H1 (cell line): ENCODE measurements at regions not wholly inside any gene's neighbourhood (a gene's known extent, or its start where the extent isn't known, plus 50 kb on each side); places are given as distances from the start of the nearest gene placed in this dataset.

Source experiments
- CTCF ChIA-PET: fragments of 300-600 bp; sonication (Branson Sonifier 250); formaldehyde crosslinking; loops from one replicate; lab custom pipeline; 2021; ENCODE audit not compliant: partially characterized antibody; lab: Charles Lee
- POLR2A ChIA-PET: fragments of 300-600 bp; sonication (Branson Sonifier 250); formaldehyde crosslinking; loops from one replicate; lab custom pipeline; 2021; ENCODE audit warnings: inconsistent platforms; ENCODE audit not compliant: partially characterized antibody; lab: Charles Lee
- DNase-seq, 2 experiments: peaks; one replicate each; pipeline versions ENCODE4 v3.0.0 to v3.0.0-alpha.2; 2010 to 2022; ENCODE audit warnings: low spot score in 2 of 2, low read depth in 1 of 2, mixed read lengths in 1 of 2
- FAIRE-seq: peaks from 2 replicates; lab custom pipeline; 2011; peaks lifted over from hg19 to GRCh38; lab: Jason Lieb, UNC
- H2AFZ ChIP-seq: 2 replicates; pipeline ENCODE4 v1.8.1; 2012; ENCODE audit warnings: low read length, inconsistent platforms
- H2AK5ac ChIP-seq: 2 replicates; pipeline ENCODE4 v1.6.1; 2013; ENCODE audit warnings: low read depth, low read length
- H2BK120ac ChIP-seq: replicated peaks from 2 replicates; pipeline ENCODE3; 2013; ENCODE audit warnings: low read depth, low read length, inconsistent platforms
- H2BK12ac ChIP-seq: 2 replicates; pipeline ENCODE4 v1.6.1; 2013; ENCODE audit warnings: low read depth, low read length
- H2BK15ac ChIP-seq: 2 replicates; pipeline ENCODE4 v1.6.1; 2013; ENCODE audit warnings: low read length
- H2BK20ac ChIP-seq: 2 replicates; pipeline ENCODE4 v1.6.1; 2013; ENCODE audit warnings: low read length
- H2BK5ac ChIP-seq: 2 replicates; pipeline ENCODE4 v1.6.1; 2013; ENCODE audit warnings: low read depth, low read length
- H3K14ac ChIP-seq: 2 replicates; pipeline ENCODE4 v1.6.1; 2013; ENCODE audit warnings: inconsistent platforms; ENCODE audit not compliant: insufficient read length
- H3K18ac ChIP-seq: 2 replicates; pipeline ENCODE4 v1.6.1; 2013; ENCODE audit warnings: low read length; ENCODE audit errors: extremely low read depth
- H3K23ac ChIP-seq: 2 replicates; pipeline ENCODE4 v1.6.1; 2013; ENCODE audit warnings: inconsistent platforms; ENCODE audit not compliant: insufficient read length
- H3K23me2 ChIP-seq: 2 replicates; pipeline ENCODE4 v1.6.1; 2013; ENCODE audit warnings: low read depth, low read length
- H3K27ac ChIP-seq: 2 replicates; pipeline ENCODE4 v1.6.1; 2011; ENCODE audit warnings: low read depth, low read length, inconsistent platforms
- H3K27me3 ChIP-seq, 4 experiments: replicated peaks in 1 of 4; 1 replicate in 1 of 4; 2 replicates in 3 of 4; pipeline versions ENCODE4 v1.6.1 to v1.8.1; 2011 to 2013; ENCODE audit warnings: low read length in 3 of 4, mild to moderate bottlenecking in 3 of 4, inconsistent platforms in 2 of 4, mixed read lengths in 2 of 4, moderate library complexity in 1 of 4; ENCODE audit not compliant: control insufficient read depth in 3 of 4, insufficient read depth in 3 of 4; ENCODE audit errors: extremely low read depth in 1 of 4
- H3K36me3 ChIP-seq, 4 experiments: 2 replicates each; pipeline versions ENCODE4 v1.6.1 to v1.8.1; 2011 to 2013; ENCODE audit warnings: mild to moderate bottlenecking in 4 of 4, low read length in 3 of 4, moderate library complexity in 2 of 4, control low read depth in 1 of 4, inconsistent platforms in 1 of 4; ENCODE audit not compliant: insufficient read depth in 4 of 4, control insufficient read depth in 2 of 4
- H3K4ac ChIP-seq: replicated peaks from 2 replicates; pipeline ENCODE3; 2013; ENCODE audit warnings: low read length, low read depth, mixed read lengths, inconsistent platforms; ENCODE audit not compliant: insufficient read length
- H3K4me1 ChIP-seq, 4 experiments: replicated peaks in 1 of 4; 1 replicate in 1 of 4; 2 replicates in 3 of 4; pipeline versions ENCODE4 v1.6.1 to v1.8.1; 2011 to 2013; ENCODE audit warnings: low read length in 3 of 4, inconsistent platforms in 2 of 4, mixed read lengths in 1 of 4; ENCODE audit not compliant: insufficient read depth in 4 of 4, control insufficient read depth in 3 of 4
- H3K4me2 ChIP-seq, 2 experiments: 2 replicates each; pipeline versions ENCODE4 v1.6.1 to v1.8.1; 2011 to 2013; ENCODE audit warnings: low read depth in 2 of 2, low read length in 2 of 2, control low read depth in 1 of 2, inconsistent platforms in 1 of 2, mild to moderate bottlenecking in 1 of 2; ENCODE audit not compliant: insufficient read depth in 1 of 2
- H3K4me3 ChIP-seq, 4 experiments: fragments of 200-600, 300-600 bp in 1 of 4; sonication (generic), shearing (Covaris generic), sonication (Bioruptor Twin) in 1 of 4; 2 replicates each; pipeline versions ENCODE4 v1.5.1 to v1.8.1; 2011 to 2016; ENCODE audit warnings: low read length in 4 of 4, low read depth in 3 of 4, control low read depth in 2 of 4, inconsistent platforms in 2 of 4, mild to moderate bottlenecking in 2 of 4, mixed read lengths in 1 of 4, moderate library complexity in 1 of 4; ENCODE audit not compliant: insufficient read depth in 2 of 4; ENCODE audit errors: extremely low read depth in 1 of 4
- H3K56ac ChIP-seq: replicated peaks from 2 replicates; pipeline ENCODE3; 2013; ENCODE audit warnings: low read depth, mild to moderate bottlenecking, mixed read lengths, low read length, inconsistent platforms; ENCODE audit not compliant: insufficient read length
- H3K79me1 ChIP-seq: 2 replicates; pipeline ENCODE4 v1.6.1; 2013; ENCODE audit warnings: low read depth, low read length, control low read depth
- H3K79me2 ChIP-seq, 2 experiments: 2 replicates each; pipeline versions ENCODE4 v1.6.1 to v1.8.1; 2012 to 2013; ENCODE audit warnings: low read length in 2 of 2, mild to moderate bottlenecking in 2 of 2, inconsistent platforms in 1 of 2; ENCODE audit not compliant: insufficient read depth in 2 of 2, control insufficient read depth in 1 of 2
- H3K9ac ChIP-seq, 4 experiments: replicated peaks in 1 of 4; 1 replicate in 1 of 4; 2 replicates in 3 of 4; pipeline versions ENCODE4 v1.6.1 to v1.8.1; 2011 to 2013; ENCODE audit warnings: low read depth in 3 of 4, low read length in 3 of 4, control low read depth in 2 of 4, mild to moderate bottlenecking in 2 of 4, moderate library complexity in 2 of 4, inconsistent platforms in 1 of 4; ENCODE audit errors: extremely low read depth in 1 of 4
- H3K9me3 ChIP-seq, 2 experiments: 2 replicates each; pipeline versions ENCODE4 v1.6.1 to v1.8.1; 2012 to 2013; ENCODE audit warnings: mild to moderate bottlenecking in 2 of 2, moderate library complexity in 2 of 2, control low read depth in 1 of 2, inconsistent platforms in 1 of 2, low read depth in 1 of 2, low read length in 1 of 2, mixed read lengths in 1 of 2; ENCODE audit not compliant: insufficient read depth in 2 of 2
- H4K20me1 ChIP-seq, 2 experiments: replicated peaks in 1 of 2; 2 replicates each; pipeline versions ENCODE3 to v1.8.1; 2011 to 2013; ENCODE audit warnings: inconsistent platforms in 2 of 2, low read length in 2 of 2, mild to moderate bottlenecking in 1 of 2; ENCODE audit not compliant: insufficient read depth in 2 of 2, control insufficient read depth in 1 of 2
- H4K5ac ChIP-seq: 2 replicates; pipeline ENCODE4 v1.6.1; 2013; ENCODE audit warnings: low read length, low read depth, mixed read lengths, inconsistent platforms; ENCODE audit not compliant: insufficient read length
- H4K8ac ChIP-seq: 2 replicates; pipeline ENCODE4 v1.8.0; 2013; ENCODE audit warnings: mild to moderate bottlenecking, moderate library complexity, low read length, inconsistent platforms; ENCODE audit not compliant: insufficient read depth; ENCODE audit errors: extremely low read depth
- H4K91ac ChIP-seq: replicated peaks from 2 replicates; pipeline ENCODE3; 2013; ENCODE audit warnings: low read length, mixed read lengths, inconsistent platforms; ENCODE audit not compliant: insufficient read length
- BCL11A ChIP-seq, 2 experiments: IDR thresholded peaks; one replicate each; pipeline ENCODE4 v1.6.1; 2011; ENCODE audit warnings: low read depth in 2 of 2, low read length in 2 of 2, mild to moderate bottlenecking in 2 of 2
- SIN3A ChIP-seq, 2 experiments: IDR thresholded peaks in 1 of 2; conservative IDR thresholded peaks in 1 of 2; 2 replicates each; pipeline ENCODE4 v1.6.1; 2011 to 2012; ENCODE audit warnings: low read length in 2 of 2, improper control_type of control experiment in 1 of 2, low read depth in 1 of 2, mild to moderate bottlenecking in 1 of 2
- WGBS, 2 experiments: shearing (Covaris generic) in 1 of 2; methylation state at CpG; one replicate each; pipeline versions ENCODE4 v1.1.6 to v1.1.7; 2013 to 2015; ENCODE audit warnings: low lambda C conversion rate in 2 of 2, mixed read lengths in 2 of 2, inconsistent platforms in 1 of 2, low coverage in 1 of 2, missing lambda C conversion rate in 1 of 2; ENCODE audit not compliant: insufficient replicate concordance in 2 of 2, insufficient coverage in 1 of 2, insufficient read length in 1 of 2; ENCODE audit errors: extremely low coverage in 1 of 2, missing lambda C conversion rate in 1 of 2; 5-methylcytosine and 5-hydroxymethylcytosine counted together

- Histone ChIP-seq H3K56ac (no peak overlapping the region), H3K9ac (no peak overlapping the region), H3K14ac (no peak overlapping the region), H2BK120ac (no peak overlapping the region), H2BK12ac (no peak overlapping the region), H3K79me2 (no peaks in the 10 kb centered on the region), H3K4me3 (no peak overlapping the region), H2BK15ac (no peak overlapping the region), H3K79me1 (no peaks in the 10 kb centered on the region), H3K27ac (no peak overlapping the region), H3K27me3 (no peaks in the 10 kb centered on the region), H2BK5ac (no peak overlapping the region), H3K4me1 (no peaks in the 10 kb centered on the region), H3K23me2 (no peaks in the 10 kb centered on the region), H2BK20ac (no peak overlapping the region), H4K8ac (no peak overlapping the region), H3K23ac (no peak overlapping the region), H3K18ac (no peak overlapping the region), H4K5ac (no peak overlapping the region), H4K20me1 (no peaks in the 10 kb centered on the region), H3K4me2 (no peak overlapping the region), H4K91ac (no peak overlapping the region), H3K36me3 (no peaks in the 10 kb centered on the region), H2AK5ac (no peak overlapping the region), H3K4ac (no peak overlapping the region), H3K9me3 (no peaks in the 10 kb centered on the region), H2AFZ (no peak overlapping the region)
- no peak for TF ChIP-seq BCL11A (IDR thresholded peaks at IDR 0.05; ENCODE audit: low read depth in 2 of 2, low read length in 2 of 2)
- TF ChIP-seq SIN3A (conservative IDR thresholded peaks at IDR 0.05 in 1 of 2, IDR thresholded peaks at IDR 0.05 in 1 of 2; ENCODE audit: low read depth in 1 of 2, low read length in 2 of 2), result no peak
- ChIA-PET POLR2A (no interaction called here), CTCF (no interaction called here)
- FAIRE-seq (no peak), DNase-seq (no peak)
- 88% methylated on average over 4 of the region's 4 CpGs; no CpG with 5 or more reads in 1 of the 2 experiments for WGBS, 2 experiments
Observed at GRCh38 chr11:109795234-109795633, 298.0 kb upstream of the ZC3H12C start.
